ENCODE measurements at regions not wholly inside any gene's neighbourhood (a gene's known extent, or its start where the extent isn't known, plus 50 kb on each side); places are given as distances from the start of the nearest gene placed in this dataset.

GRCh38 chr6:56764081-56764566 is 121.4 kb upstream of the DST start:
- DNase-seq = peak; percentile 72

- DNase-seq = no peak
Measured at GRCh38 chr6:56761651-56762050, 119.0 kb upstream of the DST start.

GRCh38 chr6:56760842-56761241 is 118.2 kb upstream of the DST start:
- DNase-seq = peak; percentile 15

- no peak for DNase-seq
Measured at GRCh38 chr6:56759521-56759920, 116.8 kb upstream of the DST start.

- DNase-seq = no peak
Measured at GRCh38 chr6:56758553-56758952, 115.9 kb upstream of the DST start.

- no peak for DNase-seq
Measured at GRCh38 chr6:56758120-56758519, 115.4 kb upstream of the DST start.

GRCh38 chr6:56757588-56757984 is 114.9 kb upstream of the DST start:
- DNase-seq = peak; percentile 67

- DNase-seq = no peak
Measured at GRCh38 chr6:56756791-56757587, 114.3 kb upstream of the DST start.

GRCh38 chr6:56756219-56756789 is 113.6 kb upstream of the DST start:
- DNase-seq = no peak

GRCh38 chr6:56755040-56755439 is 112.4 kb upstream of the DST start:
- no peak for DNase-seq

GRCh38 chr6:56753811-56754210 is 111.1 kb upstream of the DST start:
- DNase-seq = no peak

- DNase-seq = no peak
Measured at GRCh38 chr6:56752534-56752933, 109.8 kb upstream of the DST start.

GRCh38 chr6:56752009-56752408 is 109.3 kb upstream of the DST start:
- DNase-seq = no peak

- DNase-seq = no peak
Measured at GRCh38 chr6:56751604-56752003, 108.9 kb upstream of the DST start.

GRCh38 chr6:56750686-56751085 is 108.0 kb upstream of the DST start:
- DNase-seq = no peak

GRCh38 chr6:56749632-56750151 is 107.0 kb upstream of the DST start:
- no peak for DNase-seq

GRCh38 chr6:56746767-56747504 is 104.2 kb upstream of the DST start:
- DNase-seq = no peak

GRCh38 chr6:56745971-56746370 is 103.3 kb upstream of the DST start:
- DNase-seq = no peak

- no peak for DNase-seq
Measured at GRCh38 chr6:56745081-56745480, 102.4 kb upstream of the DST start.

GRCh38 chr6:56744528-56744927 is 101.8 kb upstream of the DST start:
- DNase-seq = no peak

- DNase-seq = no peak
Measured at GRCh38 chr6:56742122-56742791, 99.6 kb upstream of the DST start.

GRCh38 chr6:56741472-56741871 is 98.8 kb upstream of the DST start:
- DNase-seq = no peak

All from hematopoietic multipotent progenitor cell treated with erythropoietin and hydrocortisone succinate and interleukin-3 and kit ligand, for 4 days (in vitro differentiated cells).